H1 (cell line): ENCODE measurements at regions not wholly inside any gene's neighbourhood (a gene's known extent, or its start where the extent isn't known, plus 50 kb on each side); places are given as distances from the start of the nearest gene placed in this dataset.
A peak's percentile ranks its signal among the peaks of the same experiment; 100 is the strongest.

Source experiments
- CTCF ChIA-PET: fragments of 300-600 bp; sonication (Branson Sonifier 250); formaldehyde crosslinking; loops from one replicate; lab custom pipeline; 2021; ENCODE audit not compliant: partially characterized antibody; lab: Charles Lee
- POLR2A ChIA-PET: fragments of 300-600 bp; sonication (Branson Sonifier 250); formaldehyde crosslinking; loops from one replicate; lab custom pipeline; 2021; ENCODE audit warnings: inconsistent platforms; ENCODE audit not compliant: partially characterized antibody; lab: Charles Lee
- DNase-seq, 2 experiments: peaks; one replicate each; pipeline versions ENCODE4 v3.0.0 to v3.0.0-alpha.2; 2010 to 2022; ENCODE audit warnings: low spot score in 2 of 2, low read depth in 1 of 2, mixed read lengths in 1 of 2
- FAIRE-seq: peaks from 2 replicates; lab custom pipeline; 2011; peaks lifted over from hg19 to GRCh38; lab: Jason Lieb, UNC
- H2AFZ ChIP-seq: 2 replicates; pipeline ENCODE4 v1.8.1; 2012; ENCODE audit warnings: low read length, inconsistent platforms
- H2AK5ac ChIP-seq: 2 replicates; pipeline ENCODE4 v1.6.1; 2013; ENCODE audit warnings: low read depth, low read length
- H2BK120ac ChIP-seq: replicated peaks from 2 replicates; pipeline ENCODE3; 2013; ENCODE audit warnings: low read depth, low read length, inconsistent platforms
- H2BK12ac ChIP-seq: 2 replicates; pipeline ENCODE4 v1.6.1; 2013; ENCODE audit warnings: low read depth, low read length
- H2BK15ac ChIP-seq: 2 replicates; pipeline ENCODE4 v1.6.1; 2013; ENCODE audit warnings: low read length
- H2BK20ac ChIP-seq: 2 replicates; pipeline ENCODE4 v1.6.1; 2013; ENCODE audit warnings: low read length
- H2BK5ac ChIP-seq: 2 replicates; pipeline ENCODE4 v1.6.1; 2013; ENCODE audit warnings: low read depth, low read length
- H3K14ac ChIP-seq: 2 replicates; pipeline ENCODE4 v1.6.1; 2013; ENCODE audit warnings: inconsistent platforms; ENCODE audit not compliant: insufficient read length
- H3K18ac ChIP-seq: 2 replicates; pipeline ENCODE4 v1.6.1; 2013; ENCODE audit warnings: low read length; ENCODE audit errors: extremely low read depth
- H3K23ac ChIP-seq: 2 replicates; pipeline ENCODE4 v1.6.1; 2013; ENCODE audit warnings: inconsistent platforms; ENCODE audit not compliant: insufficient read length
- H3K23me2 ChIP-seq: 2 replicates; pipeline ENCODE4 v1.6.1; 2013; ENCODE audit warnings: low read depth, low read length
- H3K27ac ChIP-seq: 2 replicates; pipeline ENCODE4 v1.6.1; 2011; ENCODE audit warnings: low read depth, low read length, inconsistent platforms
- H3K27me3 ChIP-seq, 4 experiments: replicated peaks in 1 of 4; 1 replicate in 1 of 4; 2 replicates in 3 of 4; pipeline versions ENCODE4 v1.6.1 to v1.8.1; 2011 to 2013; ENCODE audit warnings: low read length in 3 of 4, mild to moderate bottlenecking in 3 of 4, inconsistent platforms in 2 of 4, mixed read lengths in 2 of 4, moderate library complexity in 1 of 4; ENCODE audit not compliant: control insufficient read depth in 3 of 4, insufficient read depth in 3 of 4; ENCODE audit errors: extremely low read depth in 1 of 4
- H3K36me3 ChIP-seq, 4 experiments: 2 replicates each; pipeline versions ENCODE4 v1.6.1 to v1.8.1; 2011 to 2013; ENCODE audit warnings: mild to moderate bottlenecking in 4 of 4, low read length in 3 of 4, moderate library complexity in 2 of 4, control low read depth in 1 of 4, inconsistent platforms in 1 of 4; ENCODE audit not compliant: insufficient read depth in 4 of 4, control insufficient read depth in 2 of 4
- H3K4ac ChIP-seq: replicated peaks from 2 replicates; pipeline ENCODE3; 2013; ENCODE audit warnings: low read length, low read depth, mixed read lengths, inconsistent platforms; ENCODE audit not compliant: insufficient read length
- H3K4me1 ChIP-seq, 4 experiments: replicated peaks in 1 of 4; 1 replicate in 1 of 4; 2 replicates in 3 of 4; pipeline versions ENCODE4 v1.6.1 to v1.8.1; 2011 to 2013; ENCODE audit warnings: low read length in 3 of 4, inconsistent platforms in 2 of 4, mixed read lengths in 1 of 4; ENCODE audit not compliant: insufficient read depth in 4 of 4, control insufficient read depth in 3 of 4
- H3K4me2 ChIP-seq, 2 experiments: 2 replicates each; pipeline versions ENCODE4 v1.6.1 to v1.8.1; 2011 to 2013; ENCODE audit warnings: low read depth in 2 of 2, low read length in 2 of 2, control low read depth in 1 of 2, inconsistent platforms in 1 of 2, mild to moderate bottlenecking in 1 of 2; ENCODE audit not compliant: insufficient read depth in 1 of 2
- H3K4me3 ChIP-seq, 4 experiments: fragments of 200-600, 300-600 bp in 1 of 4; sonication (generic), shearing (Covaris generic), sonication (Bioruptor Twin) in 1 of 4; 2 replicates each; pipeline versions ENCODE4 v1.5.1 to v1.8.1; 2011 to 2016; ENCODE audit warnings: low read length in 4 of 4, low read depth in 3 of 4, control low read depth in 2 of 4, inconsistent platforms in 2 of 4, mild to moderate bottlenecking in 2 of 4, mixed read lengths in 1 of 4, moderate library complexity in 1 of 4; ENCODE audit not compliant: insufficient read depth in 2 of 4; ENCODE audit errors: extremely low read depth in 1 of 4
- H3K56ac ChIP-seq: replicated peaks from 2 replicates; pipeline ENCODE3; 2013; ENCODE audit warnings: low read depth, mild to moderate bottlenecking, mixed read lengths, low read length, inconsistent platforms; ENCODE audit not compliant: insufficient read length
- H3K79me1 ChIP-seq: 2 replicates; pipeline ENCODE4 v1.6.1; 2013; ENCODE audit warnings: low read depth, low read length, control low read depth
- H3K79me2 ChIP-seq, 2 experiments: 2 replicates each; pipeline versions ENCODE4 v1.6.1 to v1.8.1; 2012 to 2013; ENCODE audit warnings: low read length in 2 of 2, mild to moderate bottlenecking in 2 of 2, inconsistent platforms in 1 of 2; ENCODE audit not compliant: insufficient read depth in 2 of 2, control insufficient read depth in 1 of 2
- H3K9ac ChIP-seq, 4 experiments: replicated peaks in 1 of 4; 1 replicate in 1 of 4; 2 replicates in 3 of 4; pipeline versions ENCODE4 v1.6.1 to v1.8.1; 2011 to 2013; ENCODE audit warnings: low read depth in 3 of 4, low read length in 3 of 4, control low read depth in 2 of 4, mild to moderate bottlenecking in 2 of 4, moderate library complexity in 2 of 4, inconsistent platforms in 1 of 4; ENCODE audit errors: extremely low read depth in 1 of 4
- H3K9me3 ChIP-seq, 2 experiments: 2 replicates each; pipeline versions ENCODE4 v1.6.1 to v1.8.1; 2012 to 2013; ENCODE audit warnings: mild to moderate bottlenecking in 2 of 2, moderate library complexity in 2 of 2, control low read depth in 1 of 2, inconsistent platforms in 1 of 2, low read depth in 1 of 2, low read length in 1 of 2, mixed read lengths in 1 of 2; ENCODE audit not compliant: insufficient read depth in 2 of 2
- H4K20me1 ChIP-seq, 2 experiments: replicated peaks in 1 of 2; 2 replicates each; pipeline versions ENCODE3 to v1.8.1; 2011 to 2013; ENCODE audit warnings: inconsistent platforms in 2 of 2, low read length in 2 of 2, mild to moderate bottlenecking in 1 of 2; ENCODE audit not compliant: insufficient read depth in 2 of 2, control insufficient read depth in 1 of 2
- H4K5ac ChIP-seq: 2 replicates; pipeline ENCODE4 v1.6.1; 2013; ENCODE audit warnings: low read length, low read depth, mixed read lengths, inconsistent platforms; ENCODE audit not compliant: insufficient read length
- H4K8ac ChIP-seq: 2 replicates; pipeline ENCODE4 v1.8.0; 2013; ENCODE audit warnings: mild to moderate bottlenecking, moderate library complexity, low read length, inconsistent platforms; ENCODE audit not compliant: insufficient read depth; ENCODE audit errors: extremely low read depth
- H4K91ac ChIP-seq: replicated peaks from 2 replicates; pipeline ENCODE3; 2013; ENCODE audit warnings: low read length, mixed read lengths, inconsistent platforms; ENCODE audit not compliant: insufficient read length
- ASH2L ChIP-seq: fragments of 200-600, 300-600 bp; sonication (generic); IDR thresholded peaks from one replicate; pipeline ENCODE4 v1.7.1; 2017; ENCODE audit warnings: low read length
- POU5F1 ChIP-seq: IDR thresholded peaks from 2 replicates; pipeline ENCODE4 v1.6.1; 2011; ENCODE audit warnings: low read depth, mild to moderate bottlenecking, low read length, moderate library complexity
- RAD21 ChIP-seq, 2 experiments: IDR thresholded peaks in 1 of 2; conservative IDR thresholded peaks in 1 of 2; 2 replicates each; pipeline ENCODE4 v1.6.1; 2011; ENCODE audit warnings: low read depth in 2 of 2, low read length in 2 of 2, improper control_type of control experiment in 1 of 2, inconsistent platforms in 1 of 2, mild to moderate bottlenecking in 1 of 2, moderate library complexity in 1 of 2
- WGBS, 2 experiments: shearing (Covaris generic) in 1 of 2; methylation state at CpG; one replicate each; pipeline versions ENCODE4 v1.1.6 to v1.1.7; 2013 to 2015; ENCODE audit warnings: low lambda C conversion rate in 2 of 2, mixed read lengths in 2 of 2, inconsistent platforms in 1 of 2, low coverage in 1 of 2, missing lambda C conversion rate in 1 of 2; ENCODE audit not compliant: insufficient replicate concordance in 2 of 2, insufficient coverage in 1 of 2, insufficient read length in 1 of 2; ENCODE audit errors: extremely low coverage in 1 of 2, missing lambda C conversion rate in 1 of 2; 5-methylcytosine and 5-hydroxymethylcytosine counted together

GRCh38 chr2:5589183-5589582, 103.0 kb upstream of the SOX11 start:
- ChIA-PET CTCF (interaction anchor here (0.8 to 1.3 kb wide), 3 partner anchors 7 to 326 kb away, joined by 3 read pairs; no protein-coding TSS in a partner anchor), POLR2A (no interaction called here)
- Histone ChIP-seq H3K36me3 (no peaks in the 10 kb centered on the region), H3K79me2 (no peaks in the 10 kb centered on the region), H3K4me1 (no peaks in the 10 kb centered on the region), H2AK5ac (no peak overlapping the region), H3K23me2 (no peaks in the 10 kb centered on the region; the same call in 1 of the 2 replicates), H2BK120ac (no peak overlapping the region), H3K4me2 (no peak overlapping the region), H4K20me1 (no peaks in the 10 kb centered on the region), H4K91ac (no peak overlapping the region), H2AFZ (no peak overlapping the region), H2BK12ac (no peak overlapping the region), H3K23ac (no peak overlapping the region), H2BK5ac (no peak overlapping the region), H3K14ac (no peak overlapping the region), H3K9me3 (no peaks in the 10 kb centered on the region), H3K27ac (no peak overlapping the region), H2BK15ac (no peak overlapping the region), H3K4ac (no peak overlapping the region), H3K79me1 (no peaks in the 10 kb centered on the region), H4K5ac (no peak overlapping the region), H2BK20ac (no peak overlapping the region), H3K56ac (no peak overlapping the region), H3K4me3 (no peak overlapping the region), H3K9ac (no peak overlapping the region), H3K18ac (no peak overlapping the region), H4K8ac (no peak overlapping the region), H3K27me3 (no peaks in the 10 kb centered on the region)
- DNase-seq (no peak), FAIRE-seq (no peak)
- 81% methylated on average over 6 of the region's 6 CpGs; no CpG with 5 or more reads in 1 of the 2 experiments for WGBS, 2 experiments
- no peak for TF ChIP-seq POU5F1
- TF ChIP-seq ASH2L = no peak
- peak; percentile 29 to 34; a peak in 2 of 4 replicates for TF ChIP-seq RAD21 (IDR thresholded peaks at IDR 0.05 in 1 of 2, conservative IDR thresholded peaks at IDR 0.05 in 1 of 2; ENCODE audit: low read depth in 2 of 2, low read length in 2 of 2)
